OCI-LY7 (cell line): ENCODE measurements at regions not wholly inside any gene's neighbourhood (a gene's known extent, or its start where the extent isn't known, plus 50 kb on each side); places are given as distances from the start of the nearest gene placed in this dataset.

ENCODE experiments used
- CTCF ChIP-seq: fragments of 200-600 bp; sonication (generic); conservative IDR thresholded peaks from 2 replicates; pipeline ENCODE4 v1.5.1; 2014; ENCODE audit warnings: mild to moderate bottlenecking, antibody characterized with exemption, low read length, moderate library complexity, mixed read lengths
- EZH2phosphoT487 ChIP-seq: fragments of 200-600 bp; sonication (generic); IDR thresholded peaks from 2 replicates; pipeline ENCODE4 v1.6.1; 2018; ENCODE audit warnings: low read depth, borderline replicate concordance, mild to moderate bottlenecking, mixed run types, antibody characterized with exemption, low read length, moderate library complexity, mixed read lengths

GRCh38 chr9:100913257-100913656, 115.3 kb upstream of the PLPPR1 start:
- TF ChIP-seq CTCF (no peak), EZH2phosphoT487 (no peak)
